H1 (cell line): ENCODE measurements at regions not wholly inside any gene's neighbourhood (a gene's known extent, or its start where the extent isn't known, plus 50 kb on each side); places are given as distances from the start of the nearest gene placed in this dataset.

Experiments used
- CTCF ChIA-PET: fragments of 300-600 bp; sonication (Branson Sonifier 250); formaldehyde crosslinking; loops from one replicate; lab custom pipeline; 2021; ENCODE audit not compliant: partially characterized antibody; lab: Charles Lee
- POLR2A ChIA-PET: fragments of 300-600 bp; sonication (Branson Sonifier 250); formaldehyde crosslinking; loops from one replicate; lab custom pipeline; 2021; ENCODE audit warnings: inconsistent platforms; ENCODE audit not compliant: partially characterized antibody; lab: Charles Lee
- DNase-seq, 2 experiments: peaks; one replicate each; pipeline versions ENCODE4 v3.0.0 to v3.0.0-alpha.2; 2010 to 2022; ENCODE audit warnings: low spot score in 2 of 2, low read depth in 1 of 2, mixed read lengths in 1 of 2
- FAIRE-seq: peaks from 2 replicates; lab custom pipeline; 2011; peaks lifted over from hg19 to GRCh38; lab: Jason Lieb, UNC
- H2AFZ ChIP-seq: 2 replicates; pipeline ENCODE4 v1.8.1; 2012; ENCODE audit warnings: low read length, inconsistent platforms
- H2AK5ac ChIP-seq: 2 replicates; pipeline ENCODE4 v1.6.1; 2013; ENCODE audit warnings: low read depth, low read length
- H2BK120ac ChIP-seq: replicated peaks from 2 replicates; pipeline ENCODE3; 2013; ENCODE audit warnings: low read depth, low read length, inconsistent platforms
- H2BK12ac ChIP-seq: 2 replicates; pipeline ENCODE4 v1.6.1; 2013; ENCODE audit warnings: low read depth, low read length
- H2BK15ac ChIP-seq: 2 replicates; pipeline ENCODE4 v1.6.1; 2013; ENCODE audit warnings: low read length
- H2BK20ac ChIP-seq: 2 replicates; pipeline ENCODE4 v1.6.1; 2013; ENCODE audit warnings: low read length
- H2BK5ac ChIP-seq: 2 replicates; pipeline ENCODE4 v1.6.1; 2013; ENCODE audit warnings: low read depth, low read length
- H3K14ac ChIP-seq: 2 replicates; pipeline ENCODE4 v1.6.1; 2013; ENCODE audit warnings: inconsistent platforms; ENCODE audit not compliant: insufficient read length
- H3K18ac ChIP-seq: 2 replicates; pipeline ENCODE4 v1.6.1; 2013; ENCODE audit warnings: low read length; ENCODE audit errors: extremely low read depth
- H3K23ac ChIP-seq: 2 replicates; pipeline ENCODE4 v1.6.1; 2013; ENCODE audit warnings: inconsistent platforms; ENCODE audit not compliant: insufficient read length
- H3K23me2 ChIP-seq: 2 replicates; pipeline ENCODE4 v1.6.1; 2013; ENCODE audit warnings: low read depth, low read length
- H3K27ac ChIP-seq: 2 replicates; pipeline ENCODE4 v1.6.1; 2011; ENCODE audit warnings: low read depth, low read length, inconsistent platforms
- H3K27me3 ChIP-seq, 4 experiments: replicated peaks in 1 of 4; 1 replicate in 1 of 4; 2 replicates in 3 of 4; pipeline versions ENCODE4 v1.6.1 to v1.8.1; 2011 to 2013; ENCODE audit warnings: low read length in 3 of 4, mild to moderate bottlenecking in 3 of 4, inconsistent platforms in 2 of 4, mixed read lengths in 2 of 4, moderate library complexity in 1 of 4; ENCODE audit not compliant: control insufficient read depth in 3 of 4, insufficient read depth in 3 of 4; ENCODE audit errors: extremely low read depth in 1 of 4
- H3K36me3 ChIP-seq, 4 experiments: 2 replicates each; pipeline versions ENCODE4 v1.6.1 to v1.8.1; 2011 to 2013; ENCODE audit warnings: mild to moderate bottlenecking in 4 of 4, low read length in 3 of 4, moderate library complexity in 2 of 4, control low read depth in 1 of 4, inconsistent platforms in 1 of 4; ENCODE audit not compliant: insufficient read depth in 4 of 4, control insufficient read depth in 2 of 4
- H3K4ac ChIP-seq: replicated peaks from 2 replicates; pipeline ENCODE3; 2013; ENCODE audit warnings: low read length, low read depth, mixed read lengths, inconsistent platforms; ENCODE audit not compliant: insufficient read length
- H3K4me1 ChIP-seq, 4 experiments: replicated peaks in 1 of 4; 1 replicate in 1 of 4; 2 replicates in 3 of 4; pipeline versions ENCODE4 v1.6.1 to v1.8.1; 2011 to 2013; ENCODE audit warnings: low read length in 3 of 4, inconsistent platforms in 2 of 4, mixed read lengths in 1 of 4; ENCODE audit not compliant: insufficient read depth in 4 of 4, control insufficient read depth in 3 of 4
- H3K4me2 ChIP-seq, 2 experiments: 2 replicates each; pipeline versions ENCODE4 v1.6.1 to v1.8.1; 2011 to 2013; ENCODE audit warnings: low read depth in 2 of 2, low read length in 2 of 2, control low read depth in 1 of 2, inconsistent platforms in 1 of 2, mild to moderate bottlenecking in 1 of 2; ENCODE audit not compliant: insufficient read depth in 1 of 2
- H3K4me3 ChIP-seq, 4 experiments: fragments of 200-600, 300-600 bp in 1 of 4; sonication (generic), shearing (Covaris generic), sonication (Bioruptor Twin) in 1 of 4; 2 replicates each; pipeline versions ENCODE4 v1.5.1 to v1.8.1; 2011 to 2016; ENCODE audit warnings: low read length in 4 of 4, low read depth in 3 of 4, control low read depth in 2 of 4, inconsistent platforms in 2 of 4, mild to moderate bottlenecking in 2 of 4, mixed read lengths in 1 of 4, moderate library complexity in 1 of 4; ENCODE audit not compliant: insufficient read depth in 2 of 4; ENCODE audit errors: extremely low read depth in 1 of 4
- H3K56ac ChIP-seq: replicated peaks from 2 replicates; pipeline ENCODE3; 2013; ENCODE audit warnings: low read depth, mild to moderate bottlenecking, mixed read lengths, low read length, inconsistent platforms; ENCODE audit not compliant: insufficient read length
- H3K79me1 ChIP-seq: 2 replicates; pipeline ENCODE4 v1.6.1; 2013; ENCODE audit warnings: low read depth, low read length, control low read depth
- H3K79me2 ChIP-seq, 2 experiments: 2 replicates each; pipeline versions ENCODE4 v1.6.1 to v1.8.1; 2012 to 2013; ENCODE audit warnings: low read length in 2 of 2, mild to moderate bottlenecking in 2 of 2, inconsistent platforms in 1 of 2; ENCODE audit not compliant: insufficient read depth in 2 of 2, control insufficient read depth in 1 of 2
- H3K9ac ChIP-seq, 4 experiments: replicated peaks in 1 of 4; 1 replicate in 1 of 4; 2 replicates in 3 of 4; pipeline versions ENCODE4 v1.6.1 to v1.8.1; 2011 to 2013; ENCODE audit warnings: low read depth in 3 of 4, low read length in 3 of 4, control low read depth in 2 of 4, mild to moderate bottlenecking in 2 of 4, moderate library complexity in 2 of 4, inconsistent platforms in 1 of 4; ENCODE audit errors: extremely low read depth in 1 of 4
- H3K9me3 ChIP-seq, 2 experiments: 2 replicates each; pipeline versions ENCODE4 v1.6.1 to v1.8.1; 2012 to 2013; ENCODE audit warnings: mild to moderate bottlenecking in 2 of 2, moderate library complexity in 2 of 2, control low read depth in 1 of 2, inconsistent platforms in 1 of 2, low read depth in 1 of 2, low read length in 1 of 2, mixed read lengths in 1 of 2; ENCODE audit not compliant: insufficient read depth in 2 of 2
- H4K20me1 ChIP-seq, 2 experiments: replicated peaks in 1 of 2; 2 replicates each; pipeline versions ENCODE3 to v1.8.1; 2011 to 2013; ENCODE audit warnings: inconsistent platforms in 2 of 2, low read length in 2 of 2, mild to moderate bottlenecking in 1 of 2; ENCODE audit not compliant: insufficient read depth in 2 of 2, control insufficient read depth in 1 of 2
- H4K5ac ChIP-seq: 2 replicates; pipeline ENCODE4 v1.6.1; 2013; ENCODE audit warnings: low read length, low read depth, mixed read lengths, inconsistent platforms; ENCODE audit not compliant: insufficient read length
- H4K8ac ChIP-seq: 2 replicates; pipeline ENCODE4 v1.8.0; 2013; ENCODE audit warnings: mild to moderate bottlenecking, moderate library complexity, low read length, inconsistent platforms; ENCODE audit not compliant: insufficient read depth; ENCODE audit errors: extremely low read depth
- H4K91ac ChIP-seq: replicated peaks from 2 replicates; pipeline ENCODE3; 2013; ENCODE audit warnings: low read length, mixed read lengths, inconsistent platforms; ENCODE audit not compliant: insufficient read length
- EP300 ChIP-seq, 2 experiments: IDR thresholded peaks; 1 replicate in 1 of 2; 2 replicates in 1 of 2; pipeline ENCODE4 v1.6.1; 2011 to 2012; ENCODE audit warnings: low read depth in 2 of 2, low read length in 2 of 2, mild to moderate bottlenecking in 2 of 2, borderline replicate concordance in 1 of 2, inconsistent platforms in 1 of 2, moderate library complexity in 1 of 2
- WGBS, 2 experiments: shearing (Covaris generic) in 1 of 2; methylation state at CpG; one replicate each; pipeline versions ENCODE4 v1.1.6 to v1.1.7; 2013 to 2015; ENCODE audit warnings: low lambda C conversion rate in 2 of 2, mixed read lengths in 2 of 2, inconsistent platforms in 1 of 2, low coverage in 1 of 2, missing lambda C conversion rate in 1 of 2; ENCODE audit not compliant: insufficient replicate concordance in 2 of 2, insufficient coverage in 1 of 2, insufficient read length in 1 of 2; ENCODE audit errors: extremely low coverage in 1 of 2, missing lambda C conversion rate in 1 of 2; 5-methylcytosine and 5-hydroxymethylcytosine counted together

DNA sequence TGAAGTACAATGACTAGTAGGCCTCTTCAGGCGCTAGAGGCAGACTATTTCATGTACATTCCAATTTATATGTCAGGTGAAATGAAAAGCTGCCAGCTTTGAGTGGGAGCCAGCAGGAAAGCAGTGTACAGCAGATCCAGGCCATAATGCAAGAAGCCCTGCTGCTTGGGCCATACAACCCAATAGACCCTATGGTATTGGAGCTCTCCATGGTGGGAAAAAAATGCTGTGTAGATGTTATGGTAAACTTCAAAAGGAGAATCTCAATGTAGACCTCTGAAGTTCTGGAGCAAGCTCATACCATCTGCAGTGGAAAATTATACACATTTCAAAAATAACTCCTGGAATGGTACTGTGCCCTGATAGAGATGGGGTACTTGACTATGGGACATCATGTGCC, 71.5 kb upstream of the CD82 start:
- no peaks in the 10 kb centered on the region for H3K79me2 ChIP-seq
- DNase-seq (no peak), FAIRE-seq (no peak)
- no peak overlapping the region for H2BK20ac ChIP-seq
- no peaks in the 10 kb centered on the region for H3K4me1 ChIP-seq
- H2AK5ac ChIP-seq, result no peak overlapping the region
- no peak overlapping the region for H2BK15ac ChIP-seq
- H2BK12ac ChIP-seq, result no peak overlapping the region
- WGBS, 2 experiments, result 88% methylated on average over 1 of the region's 1 CpG; no CpG with 5 or more reads in 1 of the 2 experiments
- no peak overlapping the region for H3K18ac ChIP-seq
- ChIA-PET POLR2A (no interaction called here), CTCF (interaction anchor here (0.7 to 1.7 kb wide), 7 partner anchors 9 to 73 kb away, joined by 3 to 5 read pairs (median 3); no protein-coding TSS in a partner anchor)
- no peak overlapping the region for H3K4me3 ChIP-seq
- no peak overlapping the region for H3K27ac ChIP-seq
- H3K9me3 ChIP-seq, result no peaks in the 10 kb centered on the region
- no peak overlapping the region for H3K4me2 ChIP-seq
- H3K9ac ChIP-seq, result no peak overlapping the region
- TF ChIP-seq EP300 (IDR thresholded peaks at IDR 0.05; ENCODE audit: borderline replicate concordance in 1 of 2, low read depth in 2 of 2, low read length in 2 of 2), result no peak
- no peaks in the 10 kb centered on the region for H3K27me3 ChIP-seq
- no peak overlapping the region for H2BK5ac ChIP-seq
- H3K36me3 ChIP-seq, result no peaks in the 10 kb centered on the region
- H3K56ac ChIP-seq, result no peak overlapping the region
- no peak overlapping the region for H4K8ac ChIP-seq
- no peak overlapping the region for H2AFZ ChIP-seq
- H4K5ac ChIP-seq, result no peak overlapping the region
- no peaks in the 10 kb centered on the region for H3K23me2 ChIP-seq
- no peaks in the 10 kb centered on the region for H3K79me1 ChIP-seq
- H4K91ac ChIP-seq, result no peak overlapping the region
- H4K20me1 ChIP-seq, result no peaks in the 10 kb centered on the region
- H3K14ac ChIP-seq, result no peak overlapping the region
- no peak overlapping the region for H3K4ac ChIP-seq
- H3K23ac ChIP-seq, result no peak overlapping the region
- H2BK120ac ChIP-seq, result no peak overlapping the region
